Activated CD8-positive, alpha-beta T cell treated with anti-CD3 and anti-CD28 coated beads for 36 hours (primary cell): ENCODE measurements at regions not wholly inside any gene's neighbourhood (a gene's known extent, or its start where the extent isn't known, plus 50 kb on each side); places are given as distances from the start of the nearest gene placed in this dataset.

Experiments
- ATAC-seq: fragments of 200-7000 bp; cut with Tn5 transposase; one replicate; pipeline ENCODE4 v1.10.0; 2021; ENCODE audit warnings: mild to moderate bottlenecking, moderate library complexity
- CTCF ChIA-PET: fragments of 350-600 bp; sonication (Branson Sonifier 250); formaldehyde crosslinking; loops from one replicate; lab custom pipeline; 2021; ENCODE audit warnings: antibody characterized with exemption; lab: Charles Lee
- POLR2A ChIA-PET: fragments of 350-600 bp; sonication (Branson Sonifier 250); formaldehyde crosslinking; loops from one replicate; lab custom pipeline; 2021; ENCODE audit warnings: antibody characterized with exemption; lab: Charles Lee
- DNase-seq: peaks from one replicate; pipeline ENCODE4 v3.0.0-alpha.2; 2020
- H3K27ac Mint-ChIP-seq: one replicate; pipeline ENCODE4 v1.8.0; 2021; ENCODE audit warnings: mild to moderate bottlenecking, mixed read lengths
- H3K27me3 Mint-ChIP-seq: one replicate; pipeline ENCODE4 v1.8.0; 2021; ENCODE audit warnings: mixed read lengths
- H3K36me3 Mint-ChIP-seq: one replicate; pipeline ENCODE4 v1.8.0; 2021; ENCODE audit warnings: low read depth, mixed read lengths
- H3K4me1 Mint-ChIP-seq: one replicate; pipeline ENCODE4 v1.8.0; 2021; ENCODE audit warnings: low read depth, mixed read lengths
- H3K4me3 Mint-ChIP-seq: one replicate; pipeline ENCODE4 v1.8.0; 2021; ENCODE audit warnings: mild to moderate bottlenecking, moderate library complexity, mixed read lengths
- H3K9me3 Mint-ChIP-seq: one replicate; pipeline ENCODE4 v1.8.0; 2021; ENCODE audit warnings: mixed read lengths
- intact Hi-C: fragments of 100-400 bp; cut with micrococcal nuclease; formaldehyde crosslinking; loops from one replicate; pipeline ENCODE4 v1.10.0; 2022
- TF ChIP-seq, protein P1 (sequence below): fragments of 200-600 bp; IDR thresholded peaks from one replicate; pipeline ENCODE4 v1.8.0; 2022; ENCODE audit warnings: antibody characterized with exemption, mild to moderate bottlenecking

DNA sequence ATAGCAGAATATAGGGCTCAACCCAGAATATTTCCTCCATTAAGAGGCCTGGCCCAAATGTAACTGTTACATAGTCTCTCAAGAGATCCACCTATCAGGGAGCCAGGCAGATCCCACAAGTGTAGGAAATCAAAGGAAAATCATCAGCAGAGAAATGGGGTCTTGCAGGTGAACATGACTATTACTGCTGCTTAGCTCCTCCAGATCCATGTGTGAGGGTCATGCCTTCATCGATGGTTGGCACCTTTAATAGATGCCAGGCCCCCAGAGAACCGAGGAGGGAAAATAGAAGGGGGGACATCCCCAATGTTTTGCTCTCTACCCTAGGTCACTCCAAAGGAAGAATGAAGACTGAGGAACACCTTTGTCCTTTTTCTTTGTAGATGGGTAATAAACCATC lies 1029.9 kb upstream of the CADM2 start:
- ATAC-seq, result no peak
- Mint-ChIP-seq H3K27ac (no peak overlapping the region), H3K4me1 (no peaks in the 10 kb centered on the region), H3K4me3 (no peak overlapping the region), H3K9me3 (peaks cover 24% of the 10 kb centered on the region), H3K27me3 (no peaks in the 10 kb centered on the region), H3K36me3 (peaks cover 2% of the 10 kb centered on the region)
- TF ChIP-seq, protein P1, sequence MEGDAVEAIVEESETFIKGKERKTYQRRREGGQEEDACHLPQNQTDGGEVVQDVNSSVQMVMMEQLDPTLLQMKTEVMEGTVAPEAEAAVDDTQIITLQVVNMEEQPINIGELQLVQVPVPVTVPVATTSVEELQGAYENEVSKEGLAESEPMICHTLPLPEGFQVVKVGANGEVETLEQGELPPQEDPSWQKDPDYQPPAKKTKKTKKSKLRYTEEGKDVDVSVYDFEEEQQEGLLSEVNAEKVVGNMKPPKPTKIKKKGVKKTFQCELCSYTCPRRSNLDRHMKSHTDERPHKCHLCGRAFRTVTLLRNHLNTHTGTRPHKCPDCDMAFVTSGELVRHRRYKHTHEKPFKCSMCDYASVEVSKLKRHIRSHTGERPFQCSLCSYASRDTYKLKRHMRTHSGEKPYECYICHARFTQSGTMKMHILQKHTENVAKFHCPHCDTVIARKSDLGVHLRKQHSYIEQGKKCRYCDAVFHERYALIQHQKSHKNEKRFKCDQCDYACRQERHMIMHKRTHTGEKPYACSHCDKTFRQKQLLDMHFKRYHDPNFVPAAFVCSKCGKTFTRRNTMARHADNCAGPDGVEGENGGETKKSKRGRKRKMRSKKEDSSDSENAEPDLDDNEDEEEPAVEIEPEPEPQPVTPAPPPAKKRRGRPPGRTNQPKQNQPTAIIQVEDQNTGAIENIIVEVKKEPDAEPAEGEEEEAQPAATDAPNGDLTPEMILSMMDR, result no peak
- POLR2A ChIA-PET, result no interaction called here
- CTCF ChIA-PET, result no interaction called here
- DNase-seq, result no peak
- intact Hi-C loops, result no loop called here

DNA sequence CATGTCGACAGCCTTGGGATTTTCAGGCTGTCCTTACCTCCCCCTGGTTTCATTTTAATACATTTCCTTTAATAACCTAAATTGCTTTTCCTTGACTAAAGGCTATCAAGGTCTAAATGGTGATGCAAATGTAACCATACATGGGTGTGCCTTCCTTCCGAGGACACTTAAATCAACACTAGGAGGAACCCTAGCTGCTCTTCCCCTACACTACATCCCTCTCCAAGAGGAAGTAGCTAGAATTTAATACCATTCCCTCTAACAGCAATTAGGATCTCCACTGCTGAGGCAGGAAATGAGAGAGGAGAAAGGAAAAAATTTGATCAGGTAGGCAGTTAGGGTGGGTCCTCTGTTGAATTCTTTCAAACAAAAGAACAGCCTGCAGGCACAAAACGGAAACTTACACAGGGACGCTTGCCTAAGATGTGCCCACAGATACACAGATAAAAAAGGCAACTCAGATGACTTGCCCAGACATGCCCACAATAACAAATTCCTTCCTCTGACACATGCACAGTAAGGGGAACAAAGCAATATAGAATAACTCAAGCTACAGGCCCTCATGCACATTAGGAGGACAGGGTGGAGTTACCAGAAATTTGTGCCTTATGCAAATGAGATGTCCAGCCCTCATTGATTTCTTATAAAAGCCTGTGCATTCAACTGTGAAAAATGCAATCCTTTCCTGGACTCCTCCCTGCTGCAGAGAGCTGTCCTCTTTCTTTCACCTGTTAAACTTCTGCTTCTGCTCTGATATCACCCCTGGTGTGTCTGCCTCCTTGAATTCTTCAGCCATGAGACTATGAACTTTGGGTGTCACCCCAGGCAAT lies 1024.4 kb upstream of the CADM2 start:
- ATAC-seq (no peak), DNase-seq (no peak)
- no peaks in the 10 kb centered on the region for H3K4me1 Mint-ChIP-seq
- intact Hi-C loops, result no loop called here
- CTCF ChIA-PET, result no interaction called here
- POLR2A ChIA-PET, result no interaction called here
- peaks cover 19% of the 10 kb centered on the region for H3K9me3 Mint-ChIP-seq
- no peaks in the 10 kb centered on the region for H3K27me3 Mint-ChIP-seq
- TF ChIP-seq, protein P1, result no peak
- H3K27ac Mint-ChIP-seq, result no peak overlapping the region
- no peaks in the 10 kb centered on the region for H3K36me3 Mint-ChIP-seq
- H3K4me3 Mint-ChIP-seq, result no peak overlapping the region

DNA sequence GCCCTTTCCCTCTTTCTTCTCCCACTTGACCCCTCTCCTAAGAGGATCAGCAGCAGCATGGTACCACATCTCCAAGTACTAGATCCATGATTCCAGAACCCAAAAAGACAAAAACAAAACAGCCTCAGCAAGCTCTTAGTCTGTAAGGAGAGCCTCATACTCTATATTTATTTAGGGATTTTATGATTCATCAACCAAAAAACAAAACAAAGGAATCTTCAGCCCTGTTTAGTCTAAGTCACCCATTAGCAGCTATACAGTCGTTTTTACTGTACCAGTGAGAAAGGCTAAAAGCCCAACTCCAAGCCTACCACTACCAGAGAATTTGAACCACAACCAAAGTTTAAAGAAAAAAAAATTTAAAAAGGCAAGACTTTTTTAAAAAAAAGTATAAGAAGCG lies 1020.3 kb upstream of the CADM2 start:
- ATAC-seq (no peak), DNase-seq (no peak)
- ChIA-PET CTCF (interaction anchor here (1.3 kb wide), 1 partner anchor 13 kb away, joined by 3 read pairs; no protein-coding TSS in a partner anchor), POLR2A (no interaction called here)
- TF ChIP-seq, protein P1, result no peak
- Mint-ChIP-seq H3K4me3 (no peak overlapping the region), H3K4me1 (no peaks in the 10 kb centered on the region), H3K27ac (no peak overlapping the region), H3K27me3 (no peaks in the 10 kb centered on the region), H3K36me3 (no peaks in the 10 kb centered on the region), H3K9me3 (peaks cover 7% of the 10 kb centered on the region)
- intact Hi-C loops, result no loop called here

DNA sequence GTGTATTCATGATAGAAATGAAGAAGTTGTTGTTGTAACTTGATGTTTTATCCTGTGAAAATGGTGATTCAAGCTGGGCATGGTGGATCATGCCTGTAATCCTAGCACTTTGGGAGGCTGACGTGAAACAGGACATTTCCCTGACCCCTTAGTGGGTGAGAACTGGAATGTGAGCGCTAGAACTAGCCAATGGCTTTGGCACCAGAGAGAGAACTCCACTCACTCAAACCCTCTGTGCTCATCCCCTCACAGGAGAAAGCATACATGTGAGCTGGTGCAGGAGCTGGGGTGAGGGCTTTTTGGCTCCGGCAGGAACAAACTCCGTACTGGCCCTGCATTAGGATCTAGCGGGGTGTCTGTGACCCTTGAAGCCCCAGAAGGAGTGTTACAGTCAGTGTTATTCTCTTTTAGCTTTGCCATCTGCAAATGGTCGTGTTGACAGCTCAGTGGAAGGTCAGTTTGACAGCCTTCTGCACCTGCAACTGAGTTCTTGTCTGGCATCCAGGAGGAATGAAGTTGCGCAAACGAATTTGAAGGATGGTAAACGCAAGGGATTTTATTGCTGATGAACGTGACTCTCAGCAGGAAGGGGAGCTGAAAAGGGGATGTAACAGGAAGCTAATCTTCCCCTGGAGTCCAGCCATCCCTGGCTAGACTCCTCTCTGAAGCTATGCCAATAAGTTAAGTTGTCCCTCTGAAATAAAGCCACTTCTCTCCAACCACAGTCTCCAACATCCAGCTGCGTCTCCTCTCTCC lies 1016.6 kb upstream of the CADM2 start:
- Mint-ChIP-seq H3K4me1 (no peaks in the 10 kb centered on the region), H3K9me3 (peaks cover 2% of the 10 kb centered on the region), H3K4me3 (no peak overlapping the region), H3K27me3 (no peaks in the 10 kb centered on the region), H3K27ac (no peak overlapping the region), H3K36me3 (no peaks in the 10 kb centered on the region)
- intact Hi-C loops, result no loop called here
- ChIA-PET POLR2A (no interaction called here), CTCF (no interaction called here)
- no peak for ATAC-seq
- TF ChIP-seq, protein P1, result no peak
- DNase-seq, result no peak

DNA sequence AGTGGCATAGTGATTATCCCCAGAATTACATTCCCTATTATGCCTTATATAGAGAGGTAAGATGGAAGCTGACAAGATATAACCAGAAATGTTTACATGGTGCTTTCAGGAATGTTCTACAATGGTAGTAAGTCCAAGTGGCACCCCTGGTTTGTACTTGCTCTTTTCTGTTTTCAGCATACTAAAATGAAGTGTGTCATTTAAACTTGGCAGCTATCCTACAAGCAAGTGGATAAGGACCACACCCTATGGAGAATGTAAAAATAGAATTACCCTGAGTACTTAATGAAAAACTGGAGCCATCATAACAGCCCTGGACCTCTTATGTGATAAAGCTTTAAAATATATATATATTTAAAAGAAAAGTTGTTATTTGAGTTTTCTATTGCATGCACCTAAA lies 1012.7 kb upstream of the CADM2 start:
- no peaks in the 10 kb centered on the region for H3K4me1 Mint-ChIP-seq
- intact Hi-C loops, result no loop called here
- POLR2A ChIA-PET, result no interaction called here
- CTCF ChIA-PET, result no interaction called here
- TF ChIP-seq, protein P1, result no peak
- no peak for DNase-seq
- H3K36me3 Mint-ChIP-seq, result no peaks in the 10 kb centered on the region
- H3K9me3 Mint-ChIP-seq, result peaks cover 2% of the 10 kb centered on the region
- no peaks in the 10 kb centered on the region for H3K27me3 Mint-ChIP-seq
- no peak overlapping the region for H3K27ac Mint-ChIP-seq
- ATAC-seq, result no peak
- no peak overlapping the region for H3K4me3 Mint-ChIP-seq
